PC-9 (cell line): ENCODE measurements at regions not wholly inside any gene's neighbourhood (a gene's known extent, or its start where the extent isn't known, plus 50 kb on each side); places are given as distances from the start of the nearest gene placed in this dataset.

Source experiments
- EZH2 ChIP-seq: fragments of 200-600 bp; sonication (generic); IDR thresholded peaks from 2 replicates; pipeline ENCODE4 v1.8.0; 2017; ENCODE audit warnings: antibody characterized with exemption, low read depth
- TF ChIP-seq, protein P1 (sequence below): fragments of 200-600 bp; sonication (generic); conservative IDR thresholded peaks from 2 replicates; pipeline ENCODE4 v1.6.1; 2017; ENCODE audit warnings: mixed run types, antibody characterized with exemption, mild to moderate bottlenecking, moderate library complexity

DNA sequence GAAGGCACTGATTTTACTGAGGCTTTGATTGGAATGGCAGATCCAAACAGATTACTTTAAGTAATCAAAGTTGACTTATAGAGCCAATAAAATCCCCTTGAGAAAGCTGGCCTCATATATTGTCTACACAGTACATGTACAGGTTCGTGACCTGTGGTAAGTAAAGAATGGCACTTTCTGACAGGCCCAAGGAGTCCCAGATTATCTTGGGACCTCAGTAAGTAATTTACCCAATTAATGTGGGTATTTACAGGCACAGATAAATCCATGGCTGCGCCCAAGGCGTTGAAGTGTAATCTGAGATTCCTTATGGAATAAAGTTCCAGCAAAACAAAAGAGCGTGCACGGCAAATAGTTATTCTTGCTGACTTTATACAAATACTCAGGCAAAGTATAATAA lies 62.4 kb downstream of the PAGE2 start:
- TF ChIP-seq, protein P1, sequence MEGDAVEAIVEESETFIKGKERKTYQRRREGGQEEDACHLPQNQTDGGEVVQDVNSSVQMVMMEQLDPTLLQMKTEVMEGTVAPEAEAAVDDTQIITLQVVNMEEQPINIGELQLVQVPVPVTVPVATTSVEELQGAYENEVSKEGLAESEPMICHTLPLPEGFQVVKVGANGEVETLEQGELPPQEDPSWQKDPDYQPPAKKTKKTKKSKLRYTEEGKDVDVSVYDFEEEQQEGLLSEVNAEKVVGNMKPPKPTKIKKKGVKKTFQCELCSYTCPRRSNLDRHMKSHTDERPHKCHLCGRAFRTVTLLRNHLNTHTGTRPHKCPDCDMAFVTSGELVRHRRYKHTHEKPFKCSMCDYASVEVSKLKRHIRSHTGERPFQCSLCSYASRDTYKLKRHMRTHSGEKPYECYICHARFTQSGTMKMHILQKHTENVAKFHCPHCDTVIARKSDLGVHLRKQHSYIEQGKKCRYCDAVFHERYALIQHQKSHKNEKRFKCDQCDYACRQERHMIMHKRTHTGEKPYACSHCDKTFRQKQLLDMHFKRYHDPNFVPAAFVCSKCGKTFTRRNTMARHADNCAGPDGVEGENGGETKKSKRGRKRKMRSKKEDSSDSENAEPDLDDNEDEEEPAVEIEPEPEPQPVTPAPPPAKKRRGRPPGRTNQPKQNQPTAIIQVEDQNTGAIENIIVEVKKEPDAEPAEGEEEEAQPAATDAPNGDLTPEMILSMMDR: no peak
- TF ChIP-seq EZH2: no peak
